H9 (cell line): ENCODE measurements at regions not wholly inside any gene's neighbourhood (a gene's known extent, or its start where the extent isn't known, plus 50 kb on each side); places are given as distances from the start of the nearest gene placed in this dataset.

ENCODE experiments used
- DNase-seq: peaks from one replicate; pipeline ENCODE4 v3.0.0-alpha.2; 2017
- H2AFZ ChIP-seq: one replicate; pipeline ENCODE4 v1.6.1; 2013; ENCODE audit warnings: mild to moderate bottlenecking, low read length, control low read depth, moderate library complexity
- H2AK5ac ChIP-seq: 2 replicates; pipeline ENCODE4 v1.6.1; 2013; ENCODE audit warnings: low read length, control low read depth, mixed read lengths; ENCODE audit not compliant: insufficient read length
- H2BK120ac ChIP-seq: one replicate; pipeline ENCODE4 v1.6.1; 2013; ENCODE audit warnings: low read depth, mild to moderate bottlenecking, low read length, control low read depth, inconsistent platforms; ENCODE audit not compliant: poor library complexity, severe bottlenecking
- H2BK12ac ChIP-seq: 2 replicates; pipeline ENCODE4 v1.6.1; 2013; ENCODE audit warnings: low read length, control low read depth, mixed read lengths, low read depth; ENCODE audit not compliant: insufficient read length
- H2BK15ac ChIP-seq: 2 replicates; pipeline ENCODE4 v1.6.1; 2013; ENCODE audit warnings: low read depth, low read length, control low read depth
- H2BK20ac ChIP-seq: one replicate; pipeline ENCODE4 v1.6.1; 2013; ENCODE audit warnings: low read depth, mild to moderate bottlenecking, low read length, control low read depth, inconsistent platforms; ENCODE audit not compliant: poor library complexity, severe bottlenecking
- H2BK5ac ChIP-seq: 2 replicates; pipeline ENCODE4 v1.6.1; 2013; ENCODE audit warnings: low read length, control low read depth, mixed read lengths; ENCODE audit not compliant: insufficient read length
- H3K14ac ChIP-seq: 2 replicates; pipeline ENCODE4 v1.6.1; 2013; ENCODE audit warnings: low read length, control low read depth; ENCODE audit not compliant: insufficient read depth
- H3K18ac ChIP-seq: 2 replicates; pipeline ENCODE4 v1.6.1; 2013; ENCODE audit warnings: low read depth, mild to moderate bottlenecking, mixed read lengths, low read length, control low read depth; ENCODE audit not compliant: insufficient read length
- H3K23ac ChIP-seq: 2 replicates; pipeline ENCODE4 v1.6.1; 2013; ENCODE audit warnings: low read length, control low read depth, mixed read lengths, low read depth; ENCODE audit not compliant: insufficient read length
- H3K23me2 ChIP-seq: 2 replicates; pipeline ENCODE4 v1.6.1; 2013; ENCODE audit warnings: low read depth, mild to moderate bottlenecking, mixed read lengths, low read length, control low read depth; ENCODE audit not compliant: insufficient read length, poor library complexity, severe bottlenecking
- H3K27ac ChIP-seq: 2 replicates; pipeline ENCODE4 v1.5.1; 2013; ENCODE audit warnings: low read length, control low read depth, mixed read lengths, low read depth; ENCODE audit not compliant: insufficient read length
- H3K27me3 ChIP-seq: 2 replicates; pipeline ENCODE4 v1.6.1; 2013; ENCODE audit warnings: low read length, control low read depth, inconsistent platforms; ENCODE audit not compliant: insufficient read depth
- H3K4ac ChIP-seq: 2 replicates; pipeline ENCODE4 v1.6.1; 2013; ENCODE audit warnings: low read depth, mild to moderate bottlenecking, control low read depth, inconsistent platforms, low read length, moderate library complexity
- H3K4me1 ChIP-seq: 2 replicates; pipeline ENCODE4 v1.6.1; 2013; ENCODE audit warnings: low read length, control low read depth, inconsistent platforms; ENCODE audit not compliant: insufficient read depth
- H3K4me2 ChIP-seq: 2 replicates; pipeline ENCODE4 v1.6.1; 2013; ENCODE audit warnings: low read length, control low read depth, mixed read lengths; ENCODE audit not compliant: insufficient read length, insufficient read depth
- H3K56ac ChIP-seq: 2 replicates; pipeline ENCODE4 v1.6.1; 2013; ENCODE audit warnings: low read depth, mild to moderate bottlenecking, mixed read lengths, low read length, control low read depth; ENCODE audit not compliant: insufficient read length
- H3K79me1 ChIP-seq: 2 replicates; pipeline ENCODE4 v1.6.1; 2013; ENCODE audit warnings: low read depth, mild to moderate bottlenecking, moderate library complexity, low read length, control low read depth, inconsistent platforms; ENCODE audit not compliant: insufficient read depth, poor library complexity, severe bottlenecking
- H3K79me2 ChIP-seq: 2 replicates; pipeline ENCODE4 v1.6.1; 2013; ENCODE audit warnings: low read length, control low read depth, inconsistent platforms; ENCODE audit not compliant: insufficient read depth
- H3K9ac ChIP-seq: 2 replicates; pipeline ENCODE4 v1.6.1; 2013; ENCODE audit warnings: low read length, control low read depth, mixed read lengths; ENCODE audit not compliant: insufficient read length; ENCODE audit errors: extremely low read depth
- H3K9me3 ChIP-seq: one replicate; pipeline ENCODE4 v1.6.1; 2013; ENCODE audit warnings: low read depth, low read length, inconsistent platforms; ENCODE audit not compliant: control insufficient read depth
- H3T11ph ChIP-seq: one replicate; pipeline ENCODE4 v1.6.1; 2013; ENCODE audit warnings: mild to moderate bottlenecking, low read length, control low read depth, inconsistent platforms
- H4K20me1 ChIP-seq: one replicate; pipeline ENCODE4 v1.6.1; 2013; ENCODE audit not compliant: control insufficient read depth, insufficient read length, insufficient read depth
- H4K5ac ChIP-seq: 2 replicates; pipeline ENCODE4 v1.6.1; 2013; ENCODE audit warnings: low read depth, mild to moderate bottlenecking, mixed read lengths, low read length, control low read depth; ENCODE audit not compliant: insufficient read length
- H4K8ac ChIP-seq: replicated peaks from 2 replicates; pipeline ENCODE4 v1.6.1; 2013; ENCODE audit warnings: low read length, control low read depth, mixed read lengths, low read depth; ENCODE audit not compliant: insufficient read length
- H4K91ac ChIP-seq: 2 replicates; pipeline ENCODE4 v1.6.1; 2013; ENCODE audit warnings: low read depth, mild to moderate bottlenecking, moderate library complexity, mixed read lengths, low read length, control low read depth; ENCODE audit not compliant: insufficient read length
- H3K27ac Mint-ChIP-seq, 3 experiments: 2 replicates in 2 of 3; 3 replicates in 1 of 3; pipeline ENCODE4 v1.8.0; 2020 to 2021; ENCODE audit warnings: mixed read lengths in 3 of 3, mild to moderate bottlenecking in 1 of 3, moderate library complexity in 1 of 3
- H3K27me3 Mint-ChIP-seq: 2 replicates; pipeline ENCODE4 v1.8.0; 2021; ENCODE audit warnings: low read depth, mild to moderate bottlenecking, moderate library complexity, mixed read lengths
- H3K36me3 Mint-ChIP-seq, 3 experiments: 2 replicates in 2 of 3; 3 replicates in 1 of 3; pipeline ENCODE4 v1.8.0; 2020 to 2021; ENCODE audit warnings: low read depth in 3 of 3, mixed read lengths in 3 of 3; ENCODE audit not compliant: insufficient read depth in 1 of 3
- H3K4me1 Mint-ChIP-seq, 2 experiments: 2 replicates each; pipeline ENCODE4 v1.8.0; 2020; ENCODE audit warnings: mixed read lengths in 2 of 2
- H3K4me3 Mint-ChIP-seq, 2 experiments: 2 replicates in 1 of 2; 3 replicates in 1 of 2; pipeline ENCODE4 v1.8.0; 2020 to 2021; ENCODE audit warnings: mild to moderate bottlenecking in 2 of 2, mixed read lengths in 2 of 2, moderate library complexity in 1 of 2
- H3K9me3 Mint-ChIP-seq, 2 experiments: 2 replicates in 1 of 2; 3 replicates in 1 of 2; pipeline ENCODE4 v1.8.0; 2020; ENCODE audit warnings: mild to moderate bottlenecking in 2 of 2, mixed read lengths in 2 of 2, moderate library complexity in 1 of 2
- CTCF ChIP-seq: fragments of 200-600 bp; sonication (generic); conservative IDR thresholded peaks from 3 replicates; pipeline ENCODE4 v1.8.0; 2021; ENCODE audit warnings: antibody characterized with exemption, mild to moderate bottlenecking
- WGBS: extraction: QIAGEN DNeasy Blood & Tissue Kit; methylation state at CpG from one replicate; pipeline ENCODE4 v1.1.7; 2013; ENCODE audit warnings: missing lambda C conversion rate, low lambda C conversion rate, mixed read lengths; ENCODE audit not compliant: insufficient read length; ENCODE audit errors: extremely low coverage; 5-methylcytosine and 5-hydroxymethylcytosine counted together

DNA sequence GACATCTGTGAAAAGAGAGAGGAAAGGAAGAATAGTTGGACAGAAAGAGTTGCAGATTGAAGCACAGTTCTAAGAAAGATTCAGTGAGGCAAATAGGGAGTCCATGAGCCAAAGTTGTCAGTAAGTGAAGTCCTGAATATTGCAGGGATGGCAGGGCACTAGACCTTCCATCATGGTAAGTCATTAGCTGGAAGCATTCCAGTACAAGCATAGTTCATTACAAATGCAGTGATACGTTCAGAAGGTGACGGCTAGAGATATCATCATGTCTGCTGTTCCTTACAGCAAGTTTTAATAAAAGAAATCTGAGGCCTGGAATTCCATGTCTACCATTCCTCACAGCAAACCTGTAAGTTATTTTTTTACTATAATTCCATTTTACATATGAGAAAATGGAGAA lies 720.1 kb downstream of the GBE1 start:
- Mint-ChIP-seq H3K27ac (no peak overlapping the region), H3K4me3 (no peak overlapping the region)
- WGBS = no CpG with 5 or more reads among the region's 2 CpGs

More for the DNA sequence above, 720.1 kb downstream of the GBE1 start:
- no peaks in the 10 kb centered on the region for H4K20me1 ChIP-seq
- Mint-ChIP-seq H3K36me3 (no peaks in the 10 kb centered on the region), H3K4me1 (no peaks in the 10 kb centered on the region), H3K27me3 (no peaks in the 10 kb centered on the region), H3K9me3 (no peaks in the 10 kb centered on the region; a peak in 1 of 5 replicates)
- H2BK5ac ChIP-seq = no peak overlapping the region
- H3K9ac ChIP-seq = no peak overlapping the region
- H3K14ac ChIP-seq = no peak overlapping the region
- no peak overlapping the region for H3K4ac ChIP-seq
- H3K4me1 ChIP-seq = no peaks in the 10 kb centered on the region
- no peak overlapping the region for H3T11ph ChIP-seq
- H2BK120ac ChIP-seq = no peak overlapping the region
- no peaks in the 10 kb centered on the region for H3K27me3 ChIP-seq
- no peak overlapping the region for H2AK5ac ChIP-seq
- no peak overlapping the region for H4K5ac ChIP-seq
- no peak overlapping the region for H4K91ac ChIP-seq
- TF ChIP-seq CTCF = no peak
- H2BK20ac ChIP-seq = no peak overlapping the region
- no peak overlapping the region for H2AFZ ChIP-seq
- no peak overlapping the region for H3K18ac ChIP-seq
- H4K8ac ChIP-seq = no peak overlapping the region
- H3K23ac ChIP-seq = no peak overlapping the region
- H3K56ac ChIP-seq = no peak overlapping the region
- no peak overlapping the region for H2BK15ac ChIP-seq
- no peaks in the 10 kb centered on the region for H3K23me2 ChIP-seq
- H3K9me3 ChIP-seq = no peaks in the 10 kb centered on the region
- DNase-seq = no peak
- no peak overlapping the region for H3K27ac ChIP-seq
- H2BK12ac ChIP-seq = no peak overlapping the region
- H3K4me2 ChIP-seq = no peak overlapping the region
- no peaks in the 10 kb centered on the region for H3K79me1 ChIP-seq
- no peaks in the 10 kb centered on the region for H3K79me2 ChIP-seq
